ENCODE measurements at regions not wholly inside any gene's neighbourhood (a gene's known extent, or its start where the extent isn't known, plus 50 kb on each side); places are given as distances from the start of the nearest gene placed in this dataset.

- TF ChIP-seq POLR2A (IDR thresholded peaks at IDR 0.05) (no peak), CTCF (IDR thresholded peaks at IDR 0.05) (no peak), POLR2AphosphoS5 (IDR thresholded peaks at IDR 0.05) (no peak)
Observed at GRCh38 chr6:167577891-167578361, 248.8 kb upstream of the AFDN start.

All from suprapubic skin (tissue), 4 donors.